ENCODE measurements at regions not wholly inside any gene's neighbourhood (a gene's known extent, or its start where the extent isn't known, plus 50 kb on each side); places are given as distances from the start of the nearest gene placed in this dataset.

DNA sequence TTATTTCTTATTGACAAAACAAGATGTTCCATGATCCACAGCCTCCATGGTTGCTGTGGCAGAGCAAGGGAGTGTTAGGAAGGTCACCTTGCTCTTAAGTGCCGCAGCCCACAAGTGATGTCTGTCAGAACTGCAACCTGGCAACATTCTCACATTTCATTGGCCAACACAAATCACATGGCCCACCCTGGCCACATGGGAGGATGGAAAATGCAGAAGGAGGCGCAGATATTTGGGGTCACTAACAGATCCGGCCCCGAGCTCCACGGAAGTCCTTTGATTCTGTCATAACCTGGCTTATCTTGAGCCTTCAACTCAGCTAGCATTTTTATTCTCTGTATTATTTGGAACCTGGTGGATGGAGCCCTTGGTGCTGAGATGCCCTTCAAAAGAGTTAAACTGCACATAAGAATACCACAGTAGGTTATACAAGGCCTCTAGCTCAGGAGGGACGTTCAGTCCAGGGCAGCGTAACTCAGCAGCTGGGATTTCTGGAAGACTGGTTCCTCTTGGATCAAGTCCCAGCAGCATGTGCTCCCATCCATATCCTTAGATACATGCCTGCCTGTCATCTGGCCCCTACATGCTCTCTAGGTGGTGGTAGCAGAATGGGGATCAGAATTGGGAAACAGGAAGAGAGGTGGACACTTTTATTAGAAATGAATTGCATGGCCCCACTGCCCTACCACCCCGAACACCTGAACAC is 508.1 kb downstream of the HAPSTR1 start:
- Histone ChIP-seq H3K27me3 (ENCODE audit: insufficient read depth, low read length) (no peaks in the 10 kb centered on the region), H3K9ac (ENCODE audit: low read length) (no peak overlapping the region), H3K4me1 (ENCODE audit: insufficient read depth, low read length, severe bottlenecking) (no peaks in the 10 kb centered on the region), H3K9me2 (ENCODE audit: low read depth, low read length) (no peaks in the 10 kb centered on the region), H3K4me3 (ENCODE audit: low read depth, low read length, poor library complexity, severe bottlenecking) (no peak overlapping the region), H3K9me3 (ENCODE audit: low read length) (no peaks in the 10 kb centered on the region), H3K79me2 (ENCODE audit: insufficient read depth, low read length) (no peaks in the 10 kb centered on the region), H3F3A (ENCODE audit: insufficient read depth, low read length) (no peaks in the 10 kb centered on the region), H3K4me2 (ENCODE audit: low read length) (no peak overlapping the region), H4K20me1 (ENCODE audit: insufficient read depth, low read length) (no peaks in the 10 kb centered on the region), H2AFZ (ENCODE audit: low read length) (no peak overlapping the region), H3K27ac (ENCODE audit: low read depth, low read length, poor library complexity, severe bottlenecking) (no peak overlapping the region), H3K36me3 (ENCODE audit: insufficient read depth, low read length) (no peaks in the 10 kb centered on the region)
- TF ChIP-seq EZH2 (IDR thresholded peaks at IDR 0.05; ENCODE audit: borderline replicate concordance, low read length) = no peak
- TF ChIP-seq, protein P1, sequence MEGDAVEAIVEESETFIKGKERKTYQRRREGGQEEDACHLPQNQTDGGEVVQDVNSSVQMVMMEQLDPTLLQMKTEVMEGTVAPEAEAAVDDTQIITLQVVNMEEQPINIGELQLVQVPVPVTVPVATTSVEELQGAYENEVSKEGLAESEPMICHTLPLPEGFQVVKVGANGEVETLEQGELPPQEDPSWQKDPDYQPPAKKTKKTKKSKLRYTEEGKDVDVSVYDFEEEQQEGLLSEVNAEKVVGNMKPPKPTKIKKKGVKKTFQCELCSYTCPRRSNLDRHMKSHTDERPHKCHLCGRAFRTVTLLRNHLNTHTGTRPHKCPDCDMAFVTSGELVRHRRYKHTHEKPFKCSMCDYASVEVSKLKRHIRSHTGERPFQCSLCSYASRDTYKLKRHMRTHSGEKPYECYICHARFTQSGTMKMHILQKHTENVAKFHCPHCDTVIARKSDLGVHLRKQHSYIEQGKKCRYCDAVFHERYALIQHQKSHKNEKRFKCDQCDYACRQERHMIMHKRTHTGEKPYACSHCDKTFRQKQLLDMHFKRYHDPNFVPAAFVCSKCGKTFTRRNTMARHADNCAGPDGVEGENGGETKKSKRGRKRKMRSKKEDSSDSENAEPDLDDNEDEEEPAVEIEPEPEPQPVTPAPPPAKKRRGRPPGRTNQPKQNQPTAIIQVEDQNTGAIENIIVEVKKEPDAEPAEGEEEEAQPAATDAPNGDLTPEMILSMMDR (IDR thresholded peaks at IDR 0.05; ENCODE audit: low read length) = no peak

DNA sequence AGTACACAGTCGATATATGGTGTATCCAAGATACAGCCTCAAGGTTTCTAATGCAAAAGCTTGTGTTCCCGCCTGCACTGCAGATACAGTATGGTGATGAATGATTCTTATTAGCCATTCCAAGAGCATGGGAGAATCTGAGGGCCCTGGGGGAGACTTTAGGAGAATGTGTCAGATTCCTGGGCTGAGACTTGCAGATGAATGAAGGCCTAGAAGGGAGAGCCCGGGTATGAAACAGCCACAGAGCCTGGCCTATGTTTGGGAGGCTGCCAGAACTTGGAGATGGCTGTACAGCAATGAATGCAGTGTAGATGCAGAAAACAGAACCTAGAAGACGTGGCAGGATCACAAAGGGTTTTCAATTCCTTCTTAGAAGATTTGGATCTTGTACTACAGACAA is 510.7 kb downstream of the HAPSTR1 start:
- Histone ChIP-seq H3K27me3 (ENCODE audit: insufficient read depth, low read length) (no peaks in the 10 kb centered on the region), H3K9me3 (ENCODE audit: low read length) (no peaks in the 10 kb centered on the region), H3K36me3 (ENCODE audit: insufficient read depth, low read length) (no peaks in the 10 kb centered on the region), H4K20me1 (ENCODE audit: insufficient read depth, low read length) (no peaks in the 10 kb centered on the region), H3F3A (ENCODE audit: insufficient read depth, low read length) (no peaks in the 10 kb centered on the region), H3K9me2 (ENCODE audit: low read depth, low read length) (no peaks in the 10 kb centered on the region), H3K4me1 (ENCODE audit: insufficient read depth, low read length, severe bottlenecking) (no peaks in the 10 kb centered on the region), H3K27ac (ENCODE audit: low read depth, low read length, poor library complexity, severe bottlenecking) (no peak overlapping the region), H3K4me3 (ENCODE audit: low read depth, low read length, poor library complexity, severe bottlenecking) (no peak overlapping the region), H3K4me2 (ENCODE audit: low read length) (no peak overlapping the region), H3K9ac (ENCODE audit: low read length) (no peak overlapping the region), H3K79me2 (ENCODE audit: insufficient read depth, low read length) (no peaks in the 10 kb centered on the region), H2AFZ (ENCODE audit: low read length) (no peak overlapping the region)
- TF ChIP-seq, protein P1 (IDR thresholded peaks at IDR 0.05; ENCODE audit: low read length) = no peak
- no peak for TF ChIP-seq EZH2 (IDR thresholded peaks at IDR 0.05; ENCODE audit: borderline replicate concordance, low read length)

DNA sequence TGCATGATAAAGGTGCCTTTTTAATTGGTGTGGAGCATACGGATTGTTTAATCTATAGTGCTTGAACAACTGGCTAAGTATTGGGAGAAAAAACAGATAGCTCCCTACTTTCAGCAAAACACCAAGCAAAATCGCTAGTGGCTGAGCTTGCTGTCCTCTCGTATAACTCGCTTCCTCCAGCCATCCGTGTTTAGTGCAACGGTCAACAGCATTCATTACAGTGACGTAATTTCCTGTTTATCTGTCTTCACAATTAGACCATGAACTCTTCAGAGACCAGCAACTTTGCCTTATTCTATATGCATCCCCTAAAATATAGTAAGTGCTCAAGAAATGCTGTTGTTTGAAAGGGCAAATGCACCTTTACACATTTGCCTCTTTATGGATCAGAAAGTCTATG is 511.9 kb downstream of the HAPSTR1 start:
- no peaks in the 10 kb centered on the region for H3K79me2 ChIP-seq (ENCODE audit: insufficient read depth, low read length)
- TF ChIP-seq, protein P1 (IDR thresholded peaks at IDR 0.05; ENCODE audit: low read length) = no peak
- TF ChIP-seq EZH2 (IDR thresholded peaks at IDR 0.05; ENCODE audit: borderline replicate concordance, low read length) = no peak

More for the DNA sequence above, 511.9 kb downstream of the HAPSTR1 start:
- Histone ChIP-seq H3K4me2 (ENCODE audit: low read length) (no peak overlapping the region), H3K9me2 (ENCODE audit: low read depth, low read length) (no peaks in the 10 kb centered on the region), H3K4me1 (ENCODE audit: insufficient read depth, low read length, severe bottlenecking) (no peaks in the 10 kb centered on the region), H3K9ac (ENCODE audit: low read length) (no peak overlapping the region), H3K27ac (ENCODE audit: low read depth, low read length, poor library complexity, severe bottlenecking) (no peak overlapping the region), H3K4me3 (ENCODE audit: low read depth, low read length, poor library complexity, severe bottlenecking) (no peak overlapping the region), H3K9me3 (ENCODE audit: low read length) (no peaks in the 10 kb centered on the region), H2AFZ (ENCODE audit: low read length) (no peak overlapping the region), H4K20me1 (ENCODE audit: insufficient read depth, low read length) (no peaks in the 10 kb centered on the region), H3K36me3 (ENCODE audit: insufficient read depth, low read length) (no peaks in the 10 kb centered on the region), H3K27me3 (ENCODE audit: insufficient read depth, low read length) (no peaks in the 10 kb centered on the region), H3F3A (ENCODE audit: insufficient read depth, low read length) (no peaks in the 10 kb centered on the region)

Data from OCI-LY1 (cell line).